GM20431 (cell line): ENCODE measurements at regions not wholly inside any gene's neighbourhood (a gene's known extent, or its start where the extent isn't known, plus 50 kb on each side); places are given as distances from the start of the nearest gene placed in this dataset.

Experiments used
- in situ Hi-C: fragments of 300-500 bp; cut with MseI, MboI; formaldehyde crosslinking; loops from one replicate; pipeline ENCODE4 v1.15.0; 2020; ENCODE audit warnings: low sequenced_read_pairs; ENCODE audit not compliant: unreplicated experiment

DNA sequence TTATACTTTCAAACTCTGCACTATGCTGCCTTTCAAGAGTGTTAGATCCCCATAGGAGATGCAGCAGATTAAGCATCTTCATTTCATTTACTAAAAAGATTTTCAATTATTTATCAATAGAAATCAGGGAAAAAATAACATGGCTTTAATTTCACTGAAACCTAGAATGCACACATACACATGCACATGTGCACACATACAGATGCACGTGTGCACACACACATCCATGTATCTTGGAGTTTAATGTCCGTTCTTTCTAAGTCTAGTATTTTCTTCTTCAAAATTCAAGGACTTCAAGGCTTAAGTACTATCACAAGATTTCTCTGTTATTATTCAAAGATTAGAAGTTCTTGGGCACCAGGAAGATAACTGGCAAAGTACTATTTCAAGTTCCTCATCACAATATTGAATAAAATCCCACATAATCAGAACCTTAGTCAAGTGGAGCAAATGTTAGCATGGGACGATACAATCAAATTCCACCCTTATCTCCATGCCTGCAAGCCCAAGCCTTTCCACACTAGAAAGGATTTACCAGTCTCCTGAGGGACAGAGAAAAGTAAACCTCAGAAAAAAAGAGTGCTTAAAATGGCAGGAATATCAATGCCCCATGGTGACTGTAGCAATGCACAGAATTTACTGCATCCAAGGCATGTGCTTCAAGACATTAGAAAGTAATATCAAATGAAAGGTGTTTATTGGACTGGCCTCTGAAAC, 494.4 kb downstream of the XPNPEP1 start:
- in situ Hi-C loops, result no loop called here

DNA sequence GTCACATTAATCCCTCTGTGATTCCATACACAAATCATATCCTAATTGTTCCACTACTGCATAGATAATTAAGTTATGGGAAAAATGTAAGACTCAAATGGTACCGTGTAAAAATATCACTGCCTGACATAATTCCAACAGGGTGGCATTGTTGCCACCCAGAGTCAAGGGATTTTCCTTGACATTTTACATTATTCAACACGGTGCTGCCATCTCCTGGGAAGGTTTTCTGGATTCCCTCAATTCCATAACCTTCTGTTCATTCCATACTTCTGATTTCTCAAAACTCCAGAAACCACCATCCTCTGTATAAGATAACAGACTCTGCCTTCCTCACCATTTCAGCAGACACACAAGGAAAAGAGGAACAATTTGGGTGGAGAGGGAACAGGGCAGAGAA, 495.9 kb downstream of the XPNPEP1 start:
- in situ Hi-C loops, result no loop called here

- in situ Hi-C loops, result no loop called here
Measured at GRCh38 chr10:109426987-109427386, 496.3 kb downstream of the XPNPEP1 start.

GRCh38 chr10:109418795-109419194, 504.5 kb downstream of the XPNPEP1 start:
- in situ Hi-C loops, result no loop called here

GRCh38 chr10:109417803-109418202, 505.5 kb downstream of the XPNPEP1 start:
- in situ Hi-C loops, result no loop called here

GRCh38 chr10:109412353-109412752, 511.0 kb downstream of the XPNPEP1 start:
- in situ Hi-C loops, result no loop called here

DNA sequence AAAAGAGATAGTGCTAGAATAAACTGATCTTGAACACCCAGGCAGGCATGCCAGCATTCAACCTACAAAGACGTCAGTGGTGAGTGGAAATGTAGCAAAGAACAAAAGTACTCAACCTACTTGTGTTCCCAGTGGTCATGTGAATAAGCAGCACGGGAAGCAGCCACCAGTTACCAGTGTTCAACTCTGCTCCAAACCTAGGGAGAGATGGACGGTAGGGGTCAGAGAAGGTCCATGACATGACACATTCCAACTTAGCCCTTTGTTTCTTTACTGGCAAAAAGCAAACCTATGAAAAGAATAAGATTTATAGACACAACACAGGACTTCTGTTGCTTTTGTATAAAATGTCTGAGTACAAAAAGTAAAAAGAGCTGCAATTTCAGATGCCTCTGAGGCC, 511.4 kb downstream of the XPNPEP1 start:
- in situ Hi-C loops, result no loop called here

- in situ Hi-C loops, result no loop called here
Measured at GRCh38 chr10:109405338-109405737, 518.0 kb downstream of the XPNPEP1 start.

- in situ Hi-C loops, result no loop called here
Measured at GRCh38 chr10:109403551-109403950, 519.8 kb downstream of the XPNPEP1 start.

GRCh38 chr10:109393425-109393824, 529.9 kb downstream of the XPNPEP1 start:
- in situ Hi-C loops, result no loop called here

GRCh38 chr10:109386921-109387320, 536.4 kb downstream of the XPNPEP1 start:
- in situ Hi-C loops, result no loop called here

GRCh38 chr10:109386101-109386500, 537.2 kb downstream of the XPNPEP1 start:
- in situ Hi-C loops, result no loop called here

DNA sequence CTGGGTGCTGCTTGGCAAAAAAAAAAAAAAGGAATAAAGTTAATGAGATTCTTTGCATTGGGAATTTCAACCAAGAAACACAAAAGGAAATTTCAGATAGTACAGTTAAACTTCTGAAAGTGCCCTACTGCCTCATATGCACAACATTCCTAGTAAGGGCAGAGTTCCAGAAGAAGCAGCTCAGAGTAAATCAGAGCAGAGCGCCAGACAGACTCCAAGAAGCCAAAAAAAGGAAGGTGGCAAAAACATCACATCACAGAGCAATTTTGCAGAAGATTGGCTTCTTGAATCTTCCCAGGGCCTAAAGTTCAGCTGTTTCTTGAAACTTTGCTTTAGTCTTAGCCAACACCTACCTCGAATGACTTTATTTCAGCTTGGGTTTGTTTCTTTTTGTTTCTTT, 544.1 kb downstream of the XPNPEP1 start:
- in situ Hi-C loops, result no loop called here

GRCh38 chr10:109374215-109374614, 549.1 kb downstream of the XPNPEP1 start:
- in situ Hi-C loops, result no loop called here

GRCh38 chr10:109359316-109359715, 564.0 kb downstream of the XPNPEP1 start:
- in situ Hi-C loops, result no loop called here

DNA sequence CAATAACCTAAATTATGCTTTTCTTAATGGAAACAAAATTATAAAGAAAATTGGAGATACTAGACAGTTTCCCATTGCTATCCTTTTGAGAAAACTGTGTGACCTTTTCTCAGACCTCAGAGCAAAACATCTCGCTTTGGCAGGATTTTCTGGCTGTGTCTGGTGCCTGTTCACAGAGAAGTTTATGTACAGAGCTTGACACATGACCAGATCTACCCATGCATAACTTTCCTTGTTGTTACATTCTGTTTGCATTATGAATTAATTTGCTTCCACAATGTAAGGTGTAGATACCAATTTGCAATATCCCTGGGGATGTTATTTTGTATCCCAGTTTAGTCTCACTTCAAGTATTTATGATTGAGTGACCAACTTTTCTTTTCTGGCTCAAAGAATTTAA, 565.0 kb downstream of the XPNPEP1 start:
- in situ Hi-C loops, result no loop called here

DNA sequence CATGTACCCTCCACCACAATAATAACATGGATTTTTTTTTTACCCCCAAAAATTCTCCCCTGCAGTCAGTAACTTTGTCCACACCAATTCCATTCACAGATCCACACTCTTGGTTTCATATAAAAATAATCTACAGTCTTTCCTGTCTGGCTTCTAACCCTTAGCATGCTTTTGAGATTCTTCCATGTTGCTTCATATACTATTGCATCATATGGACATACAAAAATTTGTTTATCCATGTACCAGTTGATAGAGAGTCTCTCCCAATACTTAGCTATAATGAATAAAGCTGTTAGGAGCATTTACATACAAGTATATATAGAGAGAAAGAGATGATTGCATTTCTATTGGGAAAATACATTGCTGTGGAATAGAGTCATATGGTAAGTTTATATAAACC, 575.0 kb downstream of the XPNPEP1 start:
- in situ Hi-C loops, result no loop called here

DNA sequence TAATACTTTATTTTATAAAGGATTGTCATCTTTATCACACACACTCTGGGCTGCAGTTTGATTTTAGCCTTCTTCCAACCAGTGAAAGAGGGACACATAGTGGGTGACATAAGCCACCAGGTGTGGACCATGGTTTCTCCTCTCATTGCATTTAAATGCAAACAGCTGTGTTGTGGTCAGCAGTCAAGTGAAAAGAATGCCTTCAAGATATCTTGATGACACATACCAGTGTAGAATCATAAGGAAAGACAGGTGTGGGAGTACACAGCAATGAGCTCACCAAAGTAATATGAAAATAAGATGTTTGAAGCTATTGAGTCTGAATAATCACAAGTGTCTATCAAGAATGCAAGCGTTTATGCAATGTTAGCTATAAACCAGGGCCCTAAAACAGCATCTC, 580.0 kb downstream of the XPNPEP1 start:
- in situ Hi-C loops, result no loop called here

DNA sequence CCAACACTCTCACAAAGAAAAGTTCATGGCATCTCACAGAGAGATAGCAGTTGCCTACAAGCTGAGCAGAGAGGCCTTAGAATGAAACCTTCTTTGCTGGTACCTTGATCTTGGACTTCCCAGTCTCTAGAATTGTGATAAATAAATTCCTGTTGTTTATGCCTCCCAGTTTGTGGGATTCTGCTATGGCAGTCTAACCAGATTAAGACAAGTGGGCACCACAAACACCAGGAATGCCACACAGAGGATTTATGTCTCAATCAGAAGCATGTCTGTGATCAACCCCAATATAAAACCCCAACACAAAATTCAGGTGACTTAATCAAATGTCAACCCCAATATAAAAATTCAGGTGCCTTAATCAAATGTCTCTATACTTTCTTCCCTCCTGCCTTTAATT, 581.3 kb downstream of the XPNPEP1 start:
- in situ Hi-C loops, result no loop called here

GRCh38 chr10:109328001-109328400, 595.3 kb downstream of the XPNPEP1 start:
- in situ Hi-C loops, result no loop called here

DNA sequence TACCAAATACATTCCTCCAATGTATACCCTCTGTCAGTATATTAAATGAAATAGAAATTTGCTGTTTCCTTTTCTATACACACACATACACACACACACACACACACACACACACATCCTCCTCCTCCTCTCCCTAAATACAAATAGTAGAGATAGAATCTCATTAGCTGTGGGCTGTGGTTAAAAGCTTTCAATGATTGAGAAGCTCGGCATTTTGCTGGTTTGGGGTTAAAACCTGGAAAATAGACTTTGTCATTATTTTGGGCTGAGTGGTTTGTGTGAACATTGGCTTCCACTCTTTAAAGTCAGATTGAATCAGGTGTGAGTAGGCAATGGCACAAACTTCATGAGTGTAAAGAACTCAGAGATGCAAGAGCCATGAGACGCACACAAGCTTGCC, 596.0 kb downstream of the XPNPEP1 start:
- in situ Hi-C loops, result no loop called here

DNA sequence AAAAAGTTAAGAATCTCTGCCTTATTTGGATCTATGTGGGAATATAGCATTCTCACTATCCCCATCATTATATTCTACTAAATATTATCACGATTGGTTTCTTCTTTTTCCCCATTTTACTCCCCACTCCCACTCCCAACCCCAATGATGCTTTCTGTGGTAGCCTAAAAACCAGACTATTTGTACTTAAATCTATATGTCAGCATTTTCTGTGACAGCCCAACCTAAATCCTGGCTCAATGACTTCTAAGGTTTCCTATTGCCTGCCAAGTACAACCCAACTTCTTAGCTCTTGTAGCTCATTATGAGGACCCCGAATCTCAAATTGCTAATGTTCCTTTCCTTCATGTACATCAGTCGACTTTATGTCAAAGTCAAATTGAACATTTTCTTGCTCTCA, 598.6 kb downstream of the XPNPEP1 start:
- in situ Hi-C loops, result no loop called here
